ENCODE measurements at regions not wholly inside any gene's neighbourhood (a gene's known extent, or its start where the extent isn't known, plus 50 kb on each side); places are given as distances from the start of the nearest gene placed in this dataset.
"Not testable (repeated sequence)": the region's sequence is repeated elsewhere in the genome, so short reads cannot be mapped to it uniquely, and the experiment has no call there.

GRCh38 chr9:94387338-94388010 lies 59.0 kb upstream of the NUTM2F start:
- not testable (repeated sequence) for ATAC-seq, H3K27me3 ChIP-seq, H3K4me3 ChIP-seq, H3K9me3 ChIP-seq, H3K27ac ChIP-seq, H3K36me3 ChIP-seq, H3K4me1 ChIP-seq
- 86 to 94% methylated on average over 3 to 4 of the region's 5 CpGs for WGBS, 2 donors (ENCODE audit: low coverage in 1 of 2)

GRCh38 chr9:94388011-94388406 lies 59.6 kb upstream of the NUTM2F start:
- not testable (repeated sequence) for ATAC-seq

GRCh38 chr9:94390425-94391098 lies 62.1 kb upstream of the NUTM2F start:
- not testable (repeated sequence) for H3K4me1 ChIP-seq, H3K4me3 ChIP-seq, H3K27ac ChIP-seq, H3K27me3 ChIP-seq, ATAC-seq, H3K9me3 ChIP-seq, H3K36me3 ChIP-seq
- 91% methylated on average over 3 of the region's 5 CpGs; no CpG with 5 or more reads in 1 of the 2 donors for WGBS, 2 donors (ENCODE audit: low coverage in 1 of 2)

More at GRCh38 chr9:94388011-94388406, 59.6 kb upstream of the NUTM2F start:
- H3K27ac ChIP-seq, H3K4me1 ChIP-seq, H3K36me3 ChIP-seq, H3K9me3 ChIP-seq, H3K27me3 ChIP-seq, H3K4me3 ChIP-seq: not testable (repeated sequence)
- WGBS, 2 donors (ENCODE audit: low coverage in 1 of 2): 87 to 100% methylated on average over 2 of the region's 2 CpGs

DNA sequence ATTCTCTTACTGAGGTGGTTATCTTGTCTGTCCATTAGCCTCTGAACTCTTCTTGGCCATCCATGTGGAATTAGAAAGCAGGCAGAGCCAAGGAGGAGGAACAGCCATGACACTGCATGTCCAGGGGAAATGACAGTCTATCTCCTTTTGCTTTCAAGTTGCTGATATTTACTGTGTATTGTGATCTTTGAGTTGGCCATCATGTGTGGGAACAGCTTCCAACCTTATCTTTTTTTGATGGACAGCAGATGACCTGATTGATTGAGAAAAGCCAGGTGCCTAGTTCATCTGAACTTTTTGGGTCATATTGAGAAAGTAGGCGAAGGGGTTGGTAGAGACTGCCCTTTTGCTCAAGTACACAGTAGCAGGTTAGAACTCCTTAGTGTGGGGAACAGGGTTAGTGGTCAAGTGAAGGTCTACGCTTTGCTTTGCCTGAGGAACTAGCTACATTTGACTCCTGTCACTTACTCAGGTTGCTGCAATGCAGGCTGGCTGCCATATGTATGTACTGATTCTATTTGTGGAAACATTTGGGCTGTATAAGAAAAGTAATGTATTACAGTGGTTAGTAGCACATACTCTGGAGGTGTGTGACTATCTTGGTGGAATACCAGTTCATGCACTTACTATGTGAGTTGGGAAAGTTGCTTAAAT lies 64.7 kb upstream of the NUTM2F start:
- H3K27me3 ChIP-seq, H3K27ac ChIP-seq, H3K36me3 ChIP-seq, H3K4me3 ChIP-seq, H3K9me3 ChIP-seq, H3K4me1 ChIP-seq, ATAC-seq: not testable (repeated sequence)
- no CpG with 5 or more reads among the region's 2 CpGs for WGBS, 2 donors (ENCODE audit: low coverage in 1 of 2)

- ATAC-seq, H3K4me3 ChIP-seq, H3K27me3 ChIP-seq, H3K36me3 ChIP-seq, H3K27ac ChIP-seq, H3K9me3 ChIP-seq, H3K4me1 ChIP-seq: not testable (repeated sequence)
- WGBS, 2 donors (ENCODE audit: low coverage in 1 of 2): 94 to 100% methylated on average over 2 to 3 of the region's 3 CpGs
These were observed 69.4 kb upstream of the NUTM2F start for GRCh38 chr9:94397766-94398379.

DNA sequence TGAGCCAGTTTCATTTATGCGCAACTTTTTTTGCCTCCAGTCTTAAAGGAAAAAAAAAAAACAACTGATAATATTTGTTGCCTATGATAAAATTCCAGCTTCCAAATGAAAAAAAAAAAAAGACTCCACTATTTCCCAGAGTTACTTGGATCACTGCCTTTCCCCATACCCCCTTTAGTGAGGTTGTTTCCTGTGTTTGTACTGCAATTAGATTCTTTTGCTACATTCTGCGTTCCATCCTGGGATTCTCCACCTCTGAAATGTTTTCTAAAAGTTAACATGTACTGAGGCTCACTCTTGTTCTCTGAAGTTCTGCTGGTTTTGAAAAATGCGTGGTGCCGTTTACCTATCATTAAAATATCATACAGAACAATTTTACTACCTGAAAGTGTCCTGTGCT lies 72.0 kb upstream of the NUTM2F start:
- H3K4me1 ChIP-seq, H3K27me3 ChIP-seq, ATAC-seq, H3K36me3 ChIP-seq, H3K27ac ChIP-seq, H3K9me3 ChIP-seq, H3K4me3 ChIP-seq: not testable (repeated sequence)
- WGBS, 2 donors (ENCODE audit: low coverage in 1 of 2): 78 to 100% methylated on average over 1 to 3 of the region's 4 CpGs

DNA sequence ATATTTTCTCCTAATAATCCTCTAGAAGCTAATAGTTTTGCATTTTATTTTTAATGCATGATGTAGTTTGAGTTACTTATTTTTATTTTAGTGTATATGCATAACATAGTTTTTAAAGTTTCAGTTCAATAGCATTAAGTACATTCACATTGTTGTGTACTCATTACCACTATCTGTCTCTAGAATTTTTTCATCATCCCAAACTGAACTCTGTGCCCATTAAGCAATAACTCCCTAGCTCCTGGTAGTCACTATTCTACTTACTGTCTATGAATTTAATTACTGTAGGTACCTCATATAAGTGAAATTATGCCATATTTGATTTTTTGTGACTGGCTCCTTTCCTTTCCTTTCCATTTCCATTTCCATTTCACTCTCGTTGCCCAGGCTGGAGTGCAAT lies 74.4 kb upstream of the NUTM2F start:
- ATAC-seq: not testable (repeated sequence)
- WGBS, 2 donors (ENCODE audit: low coverage in 1 of 2): 83 to 100% methylated on average over 1 of the region's 1 CpG

DNA sequence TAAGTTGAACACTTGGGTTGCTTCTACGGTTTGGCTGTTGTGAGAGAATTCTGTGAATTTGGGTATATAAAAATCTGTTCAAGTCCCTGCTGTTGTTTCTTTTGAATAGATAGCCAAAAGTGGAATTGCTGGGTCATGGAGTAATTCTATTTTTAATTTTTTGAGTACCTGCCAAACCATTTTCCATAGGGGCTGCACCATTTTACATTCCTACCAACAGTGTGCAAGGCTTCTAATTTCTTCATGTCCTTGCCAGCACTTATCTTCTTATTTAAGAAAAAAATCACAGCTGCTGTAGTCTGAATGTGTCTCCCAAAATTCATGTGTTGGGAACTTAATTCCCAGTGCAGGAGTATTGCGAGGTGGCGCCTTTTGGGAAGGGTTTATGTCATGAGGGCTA lies 75.1 kb upstream of the NUTM2F start:
- H3K27me3 ChIP-seq, H3K4me1 ChIP-seq, H3K4me3 ChIP-seq, H3K27ac ChIP-seq, H3K36me3 ChIP-seq, ATAC-seq, H3K9me3 ChIP-seq: not testable (repeated sequence)
- WGBS, 2 donors (ENCODE audit: low coverage in 1 of 2): no CpG with 5 or more reads among the region's 3 CpGs

More for the DNA sequence above, 74.4 kb upstream of the NUTM2F start:
- H3K27ac ChIP-seq, H3K27me3 ChIP-seq, H3K36me3 ChIP-seq, H3K9me3 ChIP-seq, H3K4me3 ChIP-seq, H3K4me1 ChIP-seq: not testable (repeated sequence)

DNA sequence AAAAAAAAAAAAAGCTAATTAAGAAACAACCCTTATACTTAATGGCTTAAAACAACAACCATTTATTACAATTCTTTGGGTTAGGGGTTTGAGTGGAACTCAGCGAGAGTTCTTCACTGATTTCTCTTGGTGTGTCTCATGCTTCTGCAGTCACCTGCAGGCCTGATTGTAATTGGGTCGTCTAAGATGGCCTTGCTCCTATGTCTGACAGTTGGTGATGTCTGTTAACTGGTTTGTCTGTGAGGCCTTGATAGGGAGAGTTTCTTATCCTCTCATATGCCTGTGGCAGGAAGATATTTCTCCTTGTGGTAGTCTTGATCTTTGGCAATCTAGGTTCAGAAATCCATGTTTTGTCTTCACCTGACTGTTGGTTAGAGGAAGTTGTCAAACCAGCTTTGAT lies 85.2 kb upstream of the NUTM2F start:
- H3K27me3 ChIP-seq, H3K27ac ChIP-seq, ATAC-seq, H3K4me1 ChIP-seq, H3K9me3 ChIP-seq, H3K4me3 ChIP-seq, H3K36me3 ChIP-seq: not testable (repeated sequence)
- WGBS, 2 donors (ENCODE audit: low coverage in 1 of 2): 83 to 90% methylated on average over 2 of the region's 2 CpGs

DNA sequence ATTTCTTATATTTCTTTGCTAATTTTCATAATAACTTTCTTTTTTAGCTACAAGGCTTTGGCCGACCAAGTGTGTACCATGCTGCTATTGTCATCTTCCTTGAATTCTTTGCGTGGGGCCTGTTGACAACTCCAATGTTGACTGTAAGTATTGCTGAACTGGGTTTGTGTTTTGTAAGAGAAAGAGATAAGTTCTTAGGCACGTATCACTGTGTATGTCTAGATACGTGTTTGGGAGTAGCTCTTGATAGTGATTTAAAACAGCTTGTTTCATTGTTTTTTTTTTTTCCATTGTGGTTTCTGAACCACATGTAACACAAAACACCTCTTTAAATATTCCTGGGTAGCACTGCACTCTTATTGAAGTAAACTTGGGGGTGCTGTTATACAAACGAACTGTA lies 86.7 kb upstream of the NUTM2F start:
- not testable (repeated sequence) for H3K4me1 ChIP-seq, ATAC-seq, H3K36me3 ChIP-seq, H3K9me3 ChIP-seq, H3K4me3 ChIP-seq, H3K27me3 ChIP-seq, H3K27ac ChIP-seq
- 79 to 87% methylated on average over 4 to 5 of the region's 5 CpGs for WGBS, 2 donors (ENCODE audit: low coverage in 1 of 2)

DNA sequence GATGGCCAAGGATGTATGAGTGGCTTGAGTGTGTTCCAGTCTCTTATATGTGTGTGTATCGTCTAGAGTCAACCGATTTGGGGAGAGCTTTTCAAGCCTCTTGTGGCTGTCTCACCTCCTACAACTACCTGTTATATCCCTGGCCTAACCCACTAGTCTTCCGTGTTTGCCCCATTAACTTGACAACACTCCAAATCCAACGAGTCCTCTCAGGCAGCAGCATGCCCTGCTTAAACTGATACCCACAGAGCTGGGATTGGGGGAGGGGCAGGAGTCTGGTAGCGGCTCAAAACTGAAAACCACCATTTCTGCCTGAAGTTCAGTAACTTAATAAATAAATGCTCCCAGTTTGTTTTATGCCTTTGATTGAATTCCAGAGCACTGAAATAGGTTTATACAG lies 91.7 kb upstream of the NUTM2F start:
- H3K27ac ChIP-seq, ATAC-seq, H3K36me3 ChIP-seq, H3K27me3 ChIP-seq, H3K4me3 ChIP-seq, H3K4me1 ChIP-seq, H3K9me3 ChIP-seq: not testable (repeated sequence)
- WGBS, 2 donors (ENCODE audit: low coverage in 1 of 2): 94 to 100% methylated on average over 2 of the region's 5 CpGs

DNA sequence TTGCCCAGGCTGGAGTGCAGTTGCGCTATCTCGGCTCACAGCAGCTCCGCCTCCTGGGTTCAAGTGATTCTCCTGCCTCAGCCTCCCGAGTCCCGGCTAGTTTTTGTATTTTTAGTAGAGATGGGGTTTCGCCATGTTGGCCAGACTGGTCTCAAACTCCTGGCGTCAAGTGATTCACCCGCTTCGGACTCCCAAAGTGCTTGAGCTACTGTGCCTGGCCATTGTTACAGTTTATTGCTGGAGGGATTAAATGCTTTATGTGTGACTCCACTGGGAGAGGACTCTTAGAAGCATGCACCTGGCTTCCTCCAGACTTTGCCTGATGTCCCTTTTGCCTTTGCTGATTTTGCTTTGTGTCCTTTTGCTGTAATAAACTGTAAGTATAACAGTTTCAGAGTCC lies 93.5 kb upstream of the NUTM2F start:
- not testable (repeated sequence) for ATAC-seq, H3K9me3 ChIP-seq, H3K4me3 ChIP-seq, H3K27me3 ChIP-seq, H3K4me1 ChIP-seq, H3K36me3 ChIP-seq, H3K27ac ChIP-seq
- 96% methylated on average over 4 of the region's 9 CpGs; no CpG with 5 or more reads in 1 of the 2 donors for WGBS, 2 donors (ENCODE audit: low coverage in 1 of 2)

GRCh38 chr9:94425312-94425711 lies 96.9 kb upstream of the NUTM2F start:
- not testable (repeated sequence) for H3K4me1 ChIP-seq, H3K9me3 ChIP-seq, H3K36me3 ChIP-seq, ATAC-seq, H3K27ac ChIP-seq, H3K27me3 ChIP-seq, H3K4me3 ChIP-seq
- WGBS, 2 donors (ENCODE audit: low coverage in 1 of 2): 90 to 100% methylated on average over 3 of the region's 4 CpGs
